HG03097 (cell line): ENCODE measurements at regions not wholly inside any gene's neighbourhood (a gene's known extent, or its start where the extent isn't known, plus 50 kb on each side); places are given as distances from the start of the nearest gene placed in this dataset.
"Not testable (repeated sequence)": the region's sequence is repeated elsewhere in the genome, so short reads cannot be mapped to it uniquely, and the experiment has no call there.

Experiments used
- ATAC-seq: cut with Tn5 transposase; IDR thresholded peaks from one replicate; pipeline ENCODE4 v1.9.1; 2021; ENCODE audit not compliant: unreplicated experiment, low FRiP score

DNA sequence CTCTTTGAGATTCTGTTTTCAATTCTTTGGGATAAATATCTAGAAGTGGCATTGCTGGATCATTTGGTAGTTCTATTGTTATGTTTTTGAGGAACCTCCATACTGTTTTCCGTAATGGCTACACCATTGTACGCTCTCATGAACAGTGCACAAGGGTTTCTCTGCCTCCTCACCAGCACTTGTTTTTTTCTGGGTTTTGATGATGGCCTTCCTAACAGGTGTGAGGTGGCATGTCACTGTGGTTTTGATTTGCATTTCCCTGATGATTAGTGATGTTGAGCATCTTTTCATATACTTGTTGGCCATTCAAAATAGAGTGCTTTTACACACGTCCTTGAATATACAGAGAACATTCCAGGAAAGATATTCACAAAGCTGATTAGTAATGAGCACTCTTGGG lies 86.8 kb upstream of the ADORA2B start:
- not testable (repeated sequence) for ATAC-seq

DNA sequence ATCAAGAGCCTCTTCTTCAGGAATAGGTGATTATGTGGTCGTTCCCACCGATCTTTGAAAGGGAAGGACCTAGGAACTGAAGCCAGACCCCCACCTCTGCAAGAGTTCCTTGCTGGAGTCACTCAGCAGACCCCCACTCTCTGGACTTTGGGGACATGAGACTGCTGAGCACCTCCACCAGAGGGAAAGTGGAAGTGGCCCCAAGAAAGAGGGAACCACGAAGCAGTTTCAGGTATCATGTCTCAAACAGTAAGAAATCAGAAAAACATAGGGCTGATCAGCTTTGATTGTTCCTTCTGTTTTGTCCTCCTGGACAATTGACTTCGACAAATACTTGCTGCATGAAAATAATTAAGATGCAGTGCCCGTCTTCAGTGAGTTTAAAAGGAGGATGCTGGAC lies 84.2 kb upstream of the ADORA2B start:
- ATAC-seq, result not testable (repeated sequence)

DNA sequence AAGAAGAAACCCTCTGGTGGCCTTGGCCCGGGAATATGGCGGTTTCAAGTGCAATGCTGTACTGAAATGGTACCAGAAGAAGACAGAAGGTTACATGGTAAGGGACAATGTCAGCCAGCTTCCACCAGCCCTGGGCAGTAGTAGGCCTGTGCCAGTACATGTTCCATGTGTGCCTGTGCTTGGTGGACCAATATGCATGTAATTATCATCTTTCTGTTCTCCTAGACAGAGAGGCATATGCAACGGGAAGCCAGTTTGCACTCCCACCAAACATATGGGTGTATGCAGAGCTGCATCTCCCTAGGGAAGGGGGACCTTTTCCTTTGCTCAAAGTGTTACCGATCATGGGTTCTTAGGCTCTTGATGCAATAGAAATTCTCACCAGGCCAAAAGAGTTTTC lies 80.9 kb upstream of the ADORA2B start:
- not testable (repeated sequence) for ATAC-seq

DNA sequence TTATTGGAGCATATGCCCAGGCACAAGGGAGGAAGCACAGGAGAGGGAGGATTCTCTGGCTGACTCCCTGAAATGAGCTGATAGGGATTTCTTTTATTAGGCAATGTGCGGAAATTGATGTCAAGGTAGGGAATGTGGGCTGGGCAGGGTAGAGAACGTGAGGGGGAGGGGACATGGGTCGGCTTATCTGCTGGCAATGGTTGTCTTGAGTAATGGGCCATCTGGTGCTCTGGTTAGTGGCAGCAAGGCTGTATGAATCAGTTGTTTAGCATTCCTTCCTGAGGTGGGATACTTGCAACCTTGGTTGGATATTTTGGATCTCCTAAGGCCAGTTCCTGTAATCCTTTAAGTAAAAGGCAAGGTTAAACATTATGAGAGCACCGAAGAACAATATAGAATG lies 80.5 kb upstream of the ADORA2B start:
- ATAC-seq, result not testable (repeated sequence)

DNA sequence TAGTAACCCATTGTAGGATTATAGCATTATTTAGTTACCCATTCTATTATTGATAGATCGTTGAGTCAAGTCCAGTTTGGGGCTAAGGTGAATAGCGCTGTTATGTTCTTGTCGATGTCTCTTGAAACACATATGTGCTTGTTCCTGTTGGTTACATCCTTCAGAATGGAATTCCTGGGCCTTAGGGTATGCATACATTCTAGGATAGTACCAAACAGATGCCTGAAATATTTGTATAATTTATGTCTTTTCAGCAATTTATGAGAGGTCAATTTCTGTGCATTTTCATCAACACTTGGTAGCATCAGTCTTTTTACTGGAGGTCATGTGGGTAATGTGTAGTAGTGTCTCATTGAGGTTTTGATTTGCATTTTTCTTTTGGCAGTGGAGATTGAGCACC lies 78.9 kb upstream of the ADORA2B start:
- not testable (repeated sequence) for ATAC-seq

DNA sequence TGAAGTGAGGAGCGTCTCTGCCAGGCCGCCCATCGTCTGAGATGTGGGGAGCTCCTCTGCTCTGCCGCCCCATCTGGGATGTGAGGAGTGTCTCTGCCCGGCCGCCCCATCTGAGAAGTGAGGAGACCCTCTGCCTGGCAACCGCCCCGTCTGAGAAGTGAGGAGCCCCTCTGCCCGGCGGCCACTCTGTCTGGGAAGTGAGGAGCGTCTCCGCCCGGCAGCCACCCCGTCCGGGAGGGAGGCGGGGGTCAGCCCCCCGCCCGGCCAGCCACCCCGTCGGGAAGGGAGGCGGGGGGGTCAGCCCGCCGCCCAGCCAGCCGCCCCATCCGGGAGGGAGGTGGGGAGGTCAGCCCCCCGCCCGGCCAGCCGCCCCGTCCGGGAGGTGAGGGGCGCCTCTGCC lies 77.6 kb upstream of the ADORA2B start:
- not testable (repeated sequence) for ATAC-seq

DNA sequence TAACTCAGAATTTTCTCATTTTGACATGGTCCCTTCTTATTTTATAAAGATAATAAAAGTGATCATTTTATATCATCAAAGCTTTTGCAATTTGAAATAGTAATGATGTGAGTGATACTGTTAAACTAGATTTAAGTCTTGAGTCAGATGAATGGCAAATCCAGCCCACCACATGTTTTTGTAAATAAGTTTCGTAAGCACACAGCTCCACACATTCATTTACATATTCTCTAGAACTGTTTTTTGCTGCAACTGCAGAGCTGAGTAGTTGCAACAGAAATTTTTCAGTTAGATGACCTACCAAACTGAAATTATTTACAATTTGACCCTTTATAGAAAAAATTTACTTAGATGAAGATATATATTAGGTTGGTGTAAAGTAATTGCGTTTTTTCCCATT lies 75.1 kb upstream of the ADORA2B start:
- not testable (repeated sequence) for ATAC-seq

DNA sequence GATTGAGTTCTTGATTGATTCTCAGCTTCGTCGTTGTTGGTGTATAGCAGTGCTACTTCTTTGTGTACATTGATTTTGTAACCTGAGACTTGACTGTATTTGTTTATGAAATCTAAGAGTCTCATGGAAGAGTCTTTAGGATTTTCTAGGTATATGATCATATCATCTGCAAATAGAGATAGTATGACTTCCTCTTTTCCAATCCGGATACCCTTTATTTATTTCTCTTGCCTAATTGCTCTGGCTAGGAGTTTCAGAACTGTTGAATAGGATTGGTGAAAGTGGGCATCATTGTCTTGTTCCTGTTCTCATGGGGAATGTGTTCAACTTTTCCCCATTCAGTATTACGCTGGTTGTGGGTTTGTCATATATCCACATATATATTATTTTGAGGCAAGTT lies 72.3 kb upstream of the ADORA2B start:
- ATAC-seq, result not testable (repeated sequence)

DNA sequence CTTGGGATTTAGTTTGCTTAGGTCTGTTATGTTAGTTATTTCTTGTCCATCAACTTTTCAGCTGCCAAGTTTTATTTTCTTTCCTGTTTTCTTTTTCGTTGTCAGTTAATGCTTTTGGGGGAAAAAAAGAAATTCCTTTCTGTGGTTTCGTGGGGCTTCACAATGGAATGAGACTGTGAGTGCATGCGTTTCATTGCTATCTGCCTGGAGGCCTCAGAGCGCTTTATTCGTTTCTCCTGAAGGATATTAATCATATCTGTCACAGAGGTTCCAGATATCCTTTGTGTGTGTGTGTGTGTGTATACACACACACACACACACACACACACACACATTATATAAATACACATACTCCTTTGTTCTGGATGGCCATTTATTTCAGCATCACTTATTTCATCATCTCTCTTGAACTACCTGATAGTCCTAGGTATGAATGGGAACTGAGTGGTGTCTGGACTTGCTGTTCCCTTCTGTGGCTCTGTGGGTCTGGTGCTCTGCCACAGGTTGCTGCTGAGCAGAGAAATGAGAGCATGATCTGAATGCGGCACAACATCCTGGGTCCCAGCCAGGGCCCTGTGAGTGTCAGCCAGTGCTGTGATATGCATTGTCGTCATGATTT lies 66.9 kb upstream of the ADORA2B start:
- not testable (repeated sequence) for ATAC-seq

DNA sequence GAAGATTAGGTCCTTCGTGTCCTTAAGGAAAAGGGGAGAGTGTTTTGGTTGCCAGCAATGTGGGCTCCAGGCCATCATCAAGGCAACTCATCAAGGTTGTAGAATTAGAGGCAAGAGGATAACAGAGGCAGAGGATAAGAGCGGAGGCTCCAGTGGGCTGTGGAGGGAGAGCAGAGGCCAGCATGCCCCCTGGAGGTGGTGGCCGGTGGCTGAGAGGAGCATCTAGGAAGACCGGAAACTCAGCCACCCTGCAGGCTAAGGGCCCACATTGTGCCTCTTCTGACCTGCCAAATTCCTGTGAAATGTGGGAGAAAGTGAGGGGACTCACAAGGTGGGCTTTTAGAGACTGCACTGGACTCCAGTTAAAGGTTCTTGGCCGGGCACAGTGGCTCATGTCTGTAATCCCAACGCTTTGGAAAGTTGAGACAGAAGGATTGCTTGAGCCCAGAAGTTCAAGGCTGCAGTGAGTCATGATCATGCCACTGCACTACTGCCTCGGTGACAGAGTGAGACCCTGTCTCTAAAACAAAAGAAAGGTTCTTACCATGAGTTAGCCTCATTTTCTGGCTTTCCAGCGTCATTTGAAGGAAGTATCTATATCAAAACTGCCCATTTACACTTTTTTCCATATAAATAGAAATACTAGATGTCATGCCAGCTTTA lies 62.7 kb upstream of the ADORA2B start:
- no peak for ATAC-seq

DNA sequence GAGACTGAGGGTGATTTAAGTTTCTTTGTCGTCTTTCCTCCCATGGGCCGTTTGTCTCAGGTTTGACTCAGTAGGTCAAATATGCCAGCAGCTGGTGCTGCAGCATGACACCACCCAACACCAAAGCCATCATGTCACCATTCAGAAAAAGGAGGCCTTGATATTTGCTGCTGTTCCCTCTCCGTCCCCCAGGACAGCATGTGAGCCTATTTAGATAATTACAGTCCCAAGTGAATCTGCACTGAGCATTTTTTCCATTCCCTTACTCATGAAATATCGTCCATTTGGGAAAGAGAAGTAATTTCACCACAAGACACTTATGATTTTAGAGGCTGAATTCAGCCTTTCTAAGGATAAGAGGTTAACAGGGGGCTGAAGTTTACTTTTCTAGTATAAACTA lies 62.2 kb upstream of the ADORA2B start:
- no peak for ATAC-seq

DNA sequence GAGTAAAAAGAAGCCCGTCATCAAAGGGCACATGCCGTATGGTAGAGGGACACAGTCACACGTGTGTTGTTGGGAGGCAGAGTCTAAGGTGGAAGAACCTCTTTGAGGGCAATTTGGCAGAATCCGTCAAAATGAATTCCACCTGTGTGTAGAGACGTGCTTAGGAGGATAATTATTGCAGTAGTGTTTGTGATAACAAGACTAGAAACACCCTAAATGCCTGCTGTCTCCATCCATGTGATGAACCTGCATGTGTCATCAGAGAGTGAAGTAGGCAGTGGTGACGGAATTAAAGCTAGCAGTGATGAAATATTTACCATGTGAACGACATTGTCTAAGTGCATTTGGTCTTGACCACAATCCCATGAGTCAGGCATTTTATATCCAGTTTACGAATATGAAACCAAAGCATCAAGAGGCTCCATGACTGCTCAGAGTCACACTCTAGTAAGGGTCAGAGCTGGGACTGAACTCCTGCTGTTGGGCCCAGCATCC lies 61.3 kb upstream of the ADORA2B start:
- ATAC-seq, result no peak

DNA sequence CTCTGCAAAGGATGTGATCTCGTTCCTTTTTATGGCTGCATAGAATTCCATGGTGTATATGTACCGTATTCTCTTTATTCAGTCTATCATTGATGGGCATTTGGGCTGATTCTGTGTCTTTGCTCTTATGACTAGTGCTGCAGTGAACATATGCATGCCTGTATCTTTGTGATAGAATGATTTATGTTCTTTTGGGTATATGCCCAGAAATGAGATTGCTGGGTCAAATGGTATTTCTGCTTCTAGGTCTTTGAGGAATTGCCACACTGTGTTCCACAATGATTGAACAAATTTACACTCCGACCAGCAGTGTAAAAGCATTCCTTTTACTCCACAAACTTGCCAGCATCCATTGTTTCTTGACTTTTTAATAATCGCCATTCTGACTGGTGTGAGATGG lies 60.2 kb upstream of the ADORA2B start:
- no peak for ATAC-seq

DNA sequence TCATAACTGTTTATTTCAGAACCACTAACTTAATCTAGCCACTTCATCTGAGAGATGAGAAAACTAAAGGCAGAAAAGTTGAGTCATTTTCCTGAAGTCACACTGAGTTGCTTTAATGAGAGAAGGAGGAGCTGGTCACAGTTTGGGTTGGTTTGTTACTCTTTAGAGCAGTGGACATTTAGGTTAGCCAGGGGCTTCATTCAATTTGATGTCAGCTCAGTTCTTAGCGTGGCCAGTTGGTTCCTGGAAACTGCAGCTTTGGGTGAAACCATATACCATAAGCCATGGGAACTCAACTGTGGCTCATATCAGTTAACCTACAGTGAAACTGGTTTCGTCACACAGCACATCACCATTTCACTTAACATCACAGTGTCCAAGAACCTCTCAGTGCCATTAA lies 59.2 kb upstream of the ADORA2B start:
- no peak for ATAC-seq

DNA sequence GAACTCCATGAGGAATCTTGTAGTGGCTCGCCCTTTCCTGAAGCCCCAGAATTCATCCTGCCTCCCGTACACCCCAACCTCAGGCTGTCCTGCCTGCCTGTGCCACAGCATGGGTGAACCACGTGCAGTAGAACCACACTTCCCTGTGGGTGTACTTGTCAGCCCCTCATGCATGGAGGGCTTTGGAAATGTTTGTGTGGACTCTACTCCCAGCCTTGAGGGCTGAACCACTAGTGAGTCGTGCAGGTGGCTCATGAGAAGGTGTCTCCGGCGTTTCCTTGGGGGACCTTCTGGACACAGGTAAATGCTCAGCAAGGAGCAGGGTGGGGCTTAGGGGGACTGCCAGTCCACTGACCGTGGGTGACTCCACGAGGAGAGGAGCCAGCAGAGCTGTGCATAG lies 58.7 kb upstream of the ADORA2B start:
- ATAC-seq, result no peak

DNA sequence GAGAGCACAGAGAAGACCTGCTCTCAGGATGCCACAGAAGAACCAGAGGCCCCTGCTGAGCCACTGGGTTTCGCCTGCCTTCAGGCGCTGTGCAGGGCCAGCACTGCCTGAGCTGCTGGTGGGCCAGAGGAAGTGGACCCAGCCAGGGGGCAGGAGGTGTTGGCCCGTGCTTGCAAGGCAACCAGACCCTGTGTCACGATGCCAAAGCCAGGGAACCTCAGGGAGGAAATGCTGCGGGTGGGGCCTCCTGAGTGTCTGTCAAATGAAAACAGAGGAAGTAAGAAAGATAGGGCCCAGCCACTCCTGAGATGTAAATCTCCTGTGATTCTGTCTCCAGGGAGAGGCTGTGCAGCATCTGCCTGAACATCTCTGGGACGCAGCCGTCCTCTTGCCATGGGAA lies 58.1 kb upstream of the ADORA2B start:
- ATAC-seq, result no peak

DNA sequence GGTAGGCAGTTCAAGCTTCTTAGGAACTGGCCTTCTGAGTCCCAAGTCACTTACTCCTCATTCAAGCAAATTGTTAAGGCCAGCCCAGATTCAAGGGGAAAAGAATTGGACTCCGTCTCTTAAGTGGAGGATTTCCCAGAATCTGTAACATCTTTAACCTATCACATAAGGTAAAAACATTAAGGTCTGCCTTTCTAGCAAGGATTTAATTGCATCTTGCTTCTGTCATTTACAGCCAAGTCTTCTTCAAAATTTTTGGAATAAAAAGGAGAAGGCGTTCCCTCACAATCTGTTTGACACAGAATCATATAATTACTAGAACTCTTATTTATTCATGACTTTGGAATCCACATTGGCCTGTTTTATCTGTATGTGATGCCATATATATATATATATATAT lies 56.5 kb upstream of the ADORA2B start:
- no peak for ATAC-seq

DNA sequence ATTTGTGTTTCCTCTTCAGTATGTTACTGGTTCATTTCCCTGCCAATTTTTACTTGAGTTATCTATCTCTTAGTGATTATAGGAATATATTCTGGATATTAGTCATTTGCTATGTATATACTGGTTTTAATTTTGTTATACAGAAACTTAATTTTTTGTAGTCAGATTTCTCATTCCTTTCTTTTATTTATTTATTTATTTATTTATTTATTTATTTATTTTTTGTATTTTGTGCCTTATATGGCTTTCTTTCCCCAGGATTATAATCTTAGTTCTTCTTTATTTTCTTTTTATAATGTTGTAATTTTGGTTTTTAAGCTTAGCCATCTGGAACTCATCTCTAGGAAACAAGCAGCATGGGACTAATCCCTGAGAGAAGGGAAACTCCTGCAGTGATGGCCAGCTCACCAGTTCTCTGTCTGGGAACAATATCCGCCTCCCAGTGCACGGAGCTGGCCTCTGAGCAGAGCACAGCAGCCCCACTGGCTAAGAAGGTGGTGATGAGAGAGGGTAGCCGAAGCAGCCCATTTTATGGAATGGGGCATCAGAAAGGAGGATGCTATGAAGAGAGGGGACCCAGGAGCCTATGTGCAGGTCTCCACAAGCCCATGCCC lies 54.5 kb upstream of the ADORA2B start:
- no peak for ATAC-seq

DNA sequence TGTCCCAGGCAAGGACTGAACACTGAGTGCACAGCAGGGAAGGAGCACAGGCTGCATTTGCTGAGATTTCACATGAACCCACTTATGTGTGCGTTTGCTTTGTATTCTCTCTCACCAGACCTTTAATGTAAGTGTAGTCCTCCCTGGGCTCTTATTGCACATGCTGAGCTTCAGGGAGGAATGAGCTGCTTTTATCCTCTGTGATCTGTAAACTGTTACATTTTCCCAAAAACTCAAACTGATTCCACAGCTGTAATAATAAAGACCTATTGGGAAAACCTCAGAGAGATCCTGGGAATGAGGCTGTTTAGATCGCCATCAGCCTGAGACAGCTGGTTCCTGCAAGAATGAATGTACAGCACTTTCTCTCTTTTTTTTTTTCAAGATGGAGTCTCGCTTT lies 53.6 kb upstream of the ADORA2B start:
- no peak for ATAC-seq

DNA sequence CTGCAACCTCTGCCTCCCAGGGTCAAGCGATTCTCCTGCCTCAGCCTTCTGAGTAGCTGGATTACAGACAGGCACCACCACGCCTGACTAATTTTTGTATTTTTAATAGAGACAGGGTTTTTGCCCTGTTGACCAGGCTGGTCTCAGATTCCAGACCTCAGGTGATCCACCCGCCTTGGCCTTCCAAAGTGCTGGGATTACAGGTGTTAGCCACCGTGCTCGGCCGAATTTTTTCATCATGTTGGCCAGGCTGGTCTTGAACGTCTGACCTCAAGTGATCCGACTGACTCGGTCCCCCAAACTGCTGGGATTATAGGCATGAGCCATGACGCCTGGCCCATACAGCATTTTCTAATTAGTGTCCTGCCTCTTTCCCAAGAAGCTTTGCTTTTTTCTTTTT lies 52.7 kb upstream of the ADORA2B start:
- no peak for ATAC-seq

DNA sequence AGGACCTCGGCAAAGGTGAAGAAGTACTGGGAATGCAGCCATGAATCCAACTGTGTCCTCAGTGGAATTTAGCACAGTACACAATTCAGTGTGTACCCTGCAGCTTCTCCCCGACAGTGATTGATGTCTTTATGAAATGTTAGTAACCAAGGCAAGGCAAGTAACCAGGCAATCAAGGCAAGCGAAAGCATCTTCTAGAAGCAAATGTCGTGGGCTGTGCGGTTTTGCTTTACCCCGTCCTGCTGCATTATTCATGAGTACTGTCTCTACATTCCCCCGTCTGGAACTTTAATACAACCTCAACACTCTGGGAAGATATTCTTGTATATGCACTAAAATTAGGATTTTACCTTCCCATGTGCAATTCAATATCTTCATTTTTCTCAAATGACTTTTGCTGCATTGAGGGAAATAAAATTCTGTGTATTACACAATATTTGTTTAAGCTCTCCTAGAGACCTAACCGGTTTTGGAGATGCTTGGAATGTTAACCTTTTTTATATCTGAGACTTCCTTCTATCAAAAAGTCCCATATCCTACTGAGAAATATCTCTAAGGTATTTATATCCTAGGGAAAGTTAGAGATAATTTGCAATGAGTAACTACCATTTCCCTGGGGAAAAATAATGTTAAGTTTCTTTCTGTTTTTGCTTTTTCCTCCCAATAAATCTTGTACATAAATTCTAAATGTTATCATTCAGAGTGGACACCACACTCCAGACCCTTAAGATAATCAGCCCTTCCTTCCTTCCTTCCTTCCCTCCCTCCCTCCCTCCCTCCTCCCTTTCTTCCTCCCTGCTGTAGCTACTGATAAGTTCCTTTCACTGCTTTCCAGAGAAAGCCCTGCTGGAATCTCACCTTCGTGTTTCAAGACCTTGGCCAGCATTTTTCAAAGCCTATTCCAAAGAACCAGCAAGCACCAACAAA lies 51.9 kb upstream of the ADORA2B start:
- no peak for ATAC-seq
